Hematopoietic multipotent progenitor cell (in vitro differentiated cells): ENCODE measurements at regions not wholly inside any gene's neighbourhood (a gene's known extent, or its start where the extent isn't known, plus 50 kb on each side); places are given as distances from the start of the nearest gene placed in this dataset.
"Not testable (repeated sequence)": the region's sequence is repeated elsewhere in the genome, so short reads cannot be mapped to it uniquely, and the experiment has no call there.

Experiments
- DNase-seq, 3 donors: peaks; one replicate each; pipeline ENCODE4 v3.0.0-alpha.2; 2011 to 2015; ENCODE audit warnings: low read depth in 2 of 3, low spot score in 2 of 3

DNA sequence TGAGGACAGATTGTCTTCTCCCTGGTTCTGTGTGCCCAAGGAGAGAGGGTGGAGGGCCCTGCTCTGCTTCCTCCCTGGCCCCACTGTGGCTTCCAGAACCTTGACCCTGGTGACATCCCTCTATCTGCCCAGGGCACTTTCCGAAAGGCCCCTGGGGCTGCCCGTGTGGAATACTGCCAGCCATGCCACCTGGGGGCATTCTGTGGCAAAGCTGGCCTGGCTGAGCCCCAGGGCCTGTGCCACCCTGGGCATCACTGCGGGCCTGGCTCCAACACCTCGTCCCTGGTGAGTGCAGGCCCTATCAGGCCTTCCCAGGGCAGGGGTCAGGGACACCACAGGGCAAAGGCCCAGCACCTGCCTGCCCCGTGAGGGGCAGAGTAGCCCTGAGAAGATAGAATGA, 123.7 kb upstream of the MTLN start:
- DNase-seq, result not testable (repeated sequence)

DNA sequence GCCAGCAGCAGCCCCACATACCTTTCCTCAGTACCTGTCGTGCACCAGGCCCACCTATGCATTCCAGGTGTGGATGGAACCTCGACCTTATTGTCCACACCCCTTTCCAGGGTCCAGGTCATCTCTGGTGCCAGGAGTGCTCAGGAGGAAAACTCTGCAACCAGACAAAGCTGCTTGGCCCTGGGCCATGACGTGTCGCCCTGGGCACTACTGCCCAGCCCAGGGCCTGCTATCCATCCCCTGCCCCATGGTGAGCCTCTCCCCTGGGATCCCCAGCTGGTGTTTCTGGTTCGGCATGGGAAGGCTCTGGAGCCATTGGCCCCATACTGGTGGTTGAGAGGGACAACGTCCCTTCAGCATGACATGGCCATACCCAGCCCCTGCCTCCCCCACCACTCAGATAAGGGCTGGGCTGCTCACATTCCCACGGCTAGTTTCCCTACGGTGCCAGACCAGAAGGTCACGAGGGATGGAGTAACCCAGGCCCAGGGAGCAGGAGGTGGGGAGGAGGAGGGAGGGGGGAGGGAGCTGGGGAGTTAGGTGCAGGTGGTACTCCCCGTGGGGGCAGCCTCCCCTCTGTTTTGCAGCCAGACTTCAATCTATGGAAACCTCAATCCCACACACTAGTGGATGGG, 123.2 kb upstream of the MTLN start:
- not testable (repeated sequence) for DNase-seq

DNA sequence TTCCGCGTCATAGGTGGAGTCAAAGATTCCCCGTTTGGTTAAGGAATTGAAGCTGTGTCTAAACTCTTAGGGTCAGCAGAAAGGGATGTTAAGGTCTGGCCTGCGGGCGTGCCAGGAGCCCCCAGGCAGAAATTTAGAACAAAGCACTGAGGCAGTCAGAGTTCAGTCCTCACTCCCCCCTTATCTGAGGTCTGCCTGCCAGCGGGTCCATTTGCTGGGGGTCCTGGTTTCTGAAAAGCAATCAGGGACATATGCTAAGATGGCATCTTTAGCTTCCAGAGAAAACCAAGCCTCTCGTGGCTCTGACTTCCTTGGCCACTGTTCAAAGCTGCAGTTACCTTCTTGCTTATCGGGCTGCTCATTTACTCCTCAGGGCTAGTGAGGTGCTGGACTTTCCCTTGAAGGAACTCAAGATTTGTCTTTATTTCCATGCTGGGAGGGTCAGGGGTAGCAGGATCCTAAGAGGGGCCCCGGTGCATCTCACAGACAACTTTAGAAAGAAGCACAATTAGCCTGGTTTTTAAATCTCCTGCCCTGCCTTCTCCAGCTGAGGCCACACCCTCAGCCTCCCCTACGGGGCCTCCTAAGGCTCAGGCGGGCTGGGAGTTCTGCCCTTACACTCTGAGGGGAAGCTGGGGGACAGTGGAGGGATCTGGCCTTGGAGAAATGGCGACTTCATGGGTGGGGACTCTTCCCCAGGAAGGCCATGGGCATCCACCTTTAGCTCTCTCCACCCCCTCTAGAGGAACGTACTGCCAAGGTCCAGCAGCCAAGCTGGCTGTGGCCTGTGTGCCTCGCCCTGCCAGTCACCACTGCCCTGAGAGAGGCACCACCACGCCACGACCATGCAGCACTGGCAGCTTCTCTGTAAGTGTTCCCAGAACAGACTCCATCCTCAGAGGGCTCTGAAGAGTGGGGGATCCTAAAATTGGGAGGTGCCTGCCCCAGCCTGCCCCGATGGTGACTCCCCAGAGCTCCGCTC, 121.1 kb upstream of the MTLN start:
- DNase-seq, result not testable (repeated sequence)

DNA sequence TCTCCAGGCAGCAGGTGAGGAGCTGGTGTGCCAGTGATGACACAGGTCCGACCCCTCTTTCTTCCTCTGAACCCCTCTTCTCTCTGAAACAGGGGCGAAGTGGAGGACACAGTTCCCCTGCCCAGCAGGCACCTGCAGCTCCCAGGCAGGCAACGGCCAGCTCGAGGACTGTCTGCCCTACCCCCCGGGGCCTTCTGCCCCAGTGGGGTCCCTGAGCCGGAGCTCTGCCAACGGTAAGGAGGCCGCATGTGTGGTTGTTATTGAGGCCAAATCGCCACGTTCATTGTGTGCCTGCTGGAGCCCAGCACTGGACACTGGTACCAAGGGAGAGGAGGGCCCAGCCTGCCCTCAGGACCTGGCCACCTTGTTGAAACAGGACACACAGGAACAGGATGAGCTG, 119.3 kb upstream of the MTLN start:
- DNase-seq, result not testable (repeated sequence)

DNA sequence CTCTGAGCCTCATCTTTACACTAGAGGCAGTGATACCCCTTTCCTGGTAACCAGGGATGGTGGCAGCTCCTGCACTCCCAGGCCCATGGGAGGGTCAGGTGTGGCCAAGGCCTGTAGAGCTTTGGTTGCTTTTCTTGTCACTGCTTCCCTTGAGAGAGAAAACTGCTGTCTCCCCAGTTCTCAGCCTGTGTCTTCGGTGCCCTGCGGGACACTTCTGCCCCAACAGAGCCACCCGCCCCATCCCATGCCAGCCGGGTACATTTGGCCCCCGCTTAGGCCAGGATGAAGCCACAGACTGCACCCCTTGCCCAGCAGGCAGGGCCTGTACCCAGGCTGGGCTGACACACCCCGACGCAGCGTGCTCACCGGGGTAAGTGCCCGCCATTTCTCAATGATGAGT, 117.4 kb upstream of the MTLN start:
- DNase-seq, result not testable (repeated sequence)

DNA sequence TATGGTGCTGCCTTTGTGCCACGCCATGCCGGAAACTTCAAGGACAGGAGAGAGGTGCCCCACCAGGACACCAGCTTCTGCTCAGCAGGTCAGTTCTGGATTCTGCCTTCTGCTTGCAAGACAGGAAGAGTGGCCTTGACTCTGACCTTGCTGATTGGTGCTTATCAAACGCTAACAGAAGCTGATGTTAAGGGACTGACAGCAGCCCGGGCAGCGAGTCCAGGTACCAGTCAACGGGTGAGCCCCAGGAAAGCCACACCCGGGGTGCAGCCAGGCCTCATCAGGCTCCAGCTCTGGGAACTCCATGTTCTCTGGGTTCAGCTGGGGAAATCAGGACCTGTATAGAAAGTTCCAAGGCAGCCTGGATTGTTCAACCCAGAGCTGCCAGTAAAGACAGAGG, 116.8 kb upstream of the MTLN start:
- not testable (repeated sequence) for DNase-seq

DNA sequence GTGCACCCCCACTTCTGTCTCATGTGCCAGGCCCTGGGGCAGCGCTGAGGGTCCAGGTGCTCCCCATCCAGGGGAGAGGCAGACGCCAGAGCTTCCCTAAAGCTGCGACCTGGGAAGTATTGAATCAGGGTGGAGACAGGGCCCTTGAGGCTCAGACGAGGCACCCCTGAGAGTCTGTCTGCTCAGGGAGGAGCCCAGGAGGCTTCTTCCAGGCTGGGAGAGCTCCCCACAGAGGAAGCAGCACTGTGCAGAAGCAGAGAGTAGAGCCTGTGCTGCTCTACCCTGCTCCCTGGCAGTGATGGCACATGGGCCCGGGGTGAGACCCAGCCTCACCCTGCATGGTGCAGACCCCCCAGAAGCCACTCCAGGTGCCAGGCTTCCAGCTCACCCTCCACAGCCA, 116.3 kb upstream of the MTLN start:
- DNase-seq, result not testable (repeated sequence)

DNA sequence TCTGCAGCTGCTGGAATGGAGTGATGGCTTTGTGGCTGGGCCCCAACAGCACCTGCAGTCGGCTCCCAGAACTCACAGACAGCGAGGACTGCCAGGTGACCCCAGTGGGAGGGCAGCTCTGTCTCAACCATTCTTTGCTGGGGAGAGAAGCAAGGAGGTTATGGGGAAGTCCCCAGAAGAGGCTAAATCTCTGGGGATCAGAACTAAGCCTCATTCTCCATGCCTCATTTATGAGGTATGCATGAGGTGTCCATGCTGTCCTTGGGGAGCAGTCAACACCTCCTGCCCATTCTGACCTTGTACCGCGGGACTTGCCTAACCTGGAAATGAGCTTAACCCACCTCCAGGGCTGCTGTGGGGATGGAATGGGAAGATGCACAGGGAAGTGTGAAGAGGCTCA, 111.5 kb upstream of the MTLN start:
- not testable (repeated sequence) for DNase-seq

DNA sequence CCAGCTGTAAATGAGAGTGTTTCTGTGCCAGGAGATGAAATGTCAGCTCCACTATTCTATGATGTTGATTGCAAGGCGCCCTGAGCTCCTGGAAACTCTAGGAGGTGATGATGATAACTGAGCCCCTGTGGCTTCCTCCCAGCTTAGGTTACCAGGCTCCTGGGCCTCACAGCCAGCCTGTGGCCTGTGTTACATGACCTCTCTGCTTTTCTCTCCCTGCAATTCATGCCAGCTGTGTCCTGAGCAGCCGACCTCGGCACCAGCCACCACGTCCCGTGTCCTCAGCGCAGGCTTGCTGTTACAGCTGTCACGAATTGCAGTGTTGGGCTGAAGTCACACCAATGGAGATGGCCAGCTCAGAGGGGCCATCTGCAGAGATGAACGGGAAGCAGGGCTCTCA, 110.2 kb upstream of the MTLN start:
- DNase-seq, result not testable (repeated sequence)

DNA sequence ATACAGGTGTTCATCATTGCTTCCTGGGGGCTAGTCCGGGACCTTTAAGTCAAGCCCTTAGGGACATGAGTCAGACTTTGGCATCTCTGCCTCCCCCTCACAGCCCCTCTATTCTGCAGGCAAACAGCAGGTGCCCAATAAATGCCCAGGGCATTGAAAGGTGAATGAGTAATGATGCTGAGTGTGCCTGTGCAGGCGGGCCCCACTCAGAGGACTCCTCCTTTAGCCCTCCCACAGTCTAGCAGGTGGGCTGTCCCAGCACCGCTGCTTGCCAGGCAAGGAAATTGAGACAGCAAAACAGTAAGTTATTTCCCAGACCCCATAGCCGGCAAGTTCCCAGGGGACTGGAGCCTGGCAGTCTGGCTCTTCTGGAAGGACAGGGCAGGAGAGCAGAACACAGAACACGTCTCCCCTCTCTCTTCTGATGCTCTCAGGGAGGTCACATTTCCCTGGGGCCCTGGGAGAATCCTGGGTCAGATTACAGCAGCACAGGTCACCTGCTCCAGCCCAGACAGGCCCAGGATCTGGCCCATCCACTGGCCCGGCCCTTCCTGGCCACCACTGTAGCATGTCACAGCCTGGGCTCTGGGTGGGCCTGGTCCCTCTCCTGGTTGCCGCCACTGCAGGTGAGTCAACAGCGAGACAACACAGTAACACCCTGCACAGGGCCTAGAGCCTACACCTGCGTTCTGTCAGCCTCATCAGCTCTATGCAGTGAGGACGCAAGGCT, 108.7 kb upstream of the MTLN start:
- not testable (repeated sequence) for DNase-seq

DNA sequence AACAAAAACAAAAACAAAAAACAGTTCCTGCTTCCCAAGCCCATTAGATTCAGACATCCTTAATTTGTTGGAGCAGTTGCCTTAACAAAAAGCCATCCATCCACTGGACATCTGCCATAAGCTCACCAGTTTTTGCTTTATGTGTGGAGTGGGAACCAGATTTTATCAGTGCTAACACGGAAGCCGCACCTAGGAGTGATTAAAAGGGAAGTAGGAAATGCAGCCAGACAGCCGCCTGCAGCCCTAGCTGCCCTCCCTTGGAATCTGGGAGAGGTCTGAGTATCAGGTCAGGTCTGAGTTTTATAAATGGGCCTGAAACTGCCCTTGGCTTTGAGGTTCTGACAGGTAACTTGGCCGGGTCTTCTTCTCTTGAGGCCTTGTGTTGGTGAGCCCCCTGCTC, 106.6 kb upstream of the MTLN start:
- not testable (repeated sequence) for DNase-seq

DNA sequence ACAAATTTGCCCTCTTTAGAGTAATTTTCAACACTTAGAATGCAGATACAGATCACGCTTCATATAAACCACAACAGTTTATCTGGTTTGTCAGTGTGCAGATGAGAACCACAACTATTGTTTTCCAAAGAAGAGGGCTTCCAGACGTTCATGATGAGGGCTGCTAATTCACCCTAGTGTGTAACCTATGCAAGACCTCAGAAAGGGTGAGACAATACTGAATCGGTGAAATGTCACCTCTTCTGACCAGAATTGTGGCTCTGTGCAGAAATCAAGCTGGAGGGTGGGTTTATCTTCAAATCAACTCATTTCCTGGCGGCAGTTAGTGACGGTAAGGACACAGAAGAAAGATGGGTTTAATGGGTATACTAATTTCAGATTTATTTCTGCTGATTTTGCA, 105.0 kb upstream of the MTLN start:
- DNase-seq, result not testable (repeated sequence)

DNA sequence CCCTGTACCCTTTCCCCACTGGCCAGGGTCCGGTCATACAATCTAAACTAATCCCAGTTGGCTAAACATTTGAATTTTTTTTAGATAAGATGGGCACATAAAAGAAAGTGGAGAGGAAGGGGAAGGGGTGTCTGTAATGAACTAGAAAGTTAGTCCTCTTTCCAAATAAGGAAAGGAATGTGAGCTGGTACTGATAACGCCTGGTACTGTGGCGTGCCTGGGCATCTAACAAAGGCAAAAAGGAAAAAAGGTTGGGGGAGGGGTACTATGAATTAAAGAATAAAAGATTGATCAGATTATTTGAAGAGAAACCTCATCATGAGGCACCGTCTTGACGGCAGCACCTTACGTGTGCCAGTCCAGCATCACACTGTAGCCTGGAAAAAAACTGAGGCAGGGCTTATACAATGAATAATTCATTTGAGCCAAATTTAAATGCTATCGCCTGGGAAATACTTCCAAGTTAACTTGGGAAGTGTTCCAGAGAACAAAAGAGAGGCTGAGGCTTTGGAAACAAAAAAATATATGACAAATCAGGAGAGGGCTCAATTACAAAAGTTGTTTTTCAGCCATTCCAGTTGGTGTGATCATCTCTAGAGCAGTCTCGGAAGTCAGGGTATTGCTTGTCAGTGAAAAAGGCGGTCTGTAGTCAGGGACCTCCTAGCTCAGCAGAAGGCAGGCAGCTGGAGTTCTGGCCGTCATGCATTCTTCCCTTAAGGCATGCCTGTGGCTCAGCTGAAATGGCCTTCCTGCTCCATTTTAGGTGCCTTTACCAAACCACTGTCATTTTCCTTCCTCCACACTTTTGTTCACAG, 103.9 kb upstream of the MTLN start:
- not testable (repeated sequence) for DNase-seq

DNA sequence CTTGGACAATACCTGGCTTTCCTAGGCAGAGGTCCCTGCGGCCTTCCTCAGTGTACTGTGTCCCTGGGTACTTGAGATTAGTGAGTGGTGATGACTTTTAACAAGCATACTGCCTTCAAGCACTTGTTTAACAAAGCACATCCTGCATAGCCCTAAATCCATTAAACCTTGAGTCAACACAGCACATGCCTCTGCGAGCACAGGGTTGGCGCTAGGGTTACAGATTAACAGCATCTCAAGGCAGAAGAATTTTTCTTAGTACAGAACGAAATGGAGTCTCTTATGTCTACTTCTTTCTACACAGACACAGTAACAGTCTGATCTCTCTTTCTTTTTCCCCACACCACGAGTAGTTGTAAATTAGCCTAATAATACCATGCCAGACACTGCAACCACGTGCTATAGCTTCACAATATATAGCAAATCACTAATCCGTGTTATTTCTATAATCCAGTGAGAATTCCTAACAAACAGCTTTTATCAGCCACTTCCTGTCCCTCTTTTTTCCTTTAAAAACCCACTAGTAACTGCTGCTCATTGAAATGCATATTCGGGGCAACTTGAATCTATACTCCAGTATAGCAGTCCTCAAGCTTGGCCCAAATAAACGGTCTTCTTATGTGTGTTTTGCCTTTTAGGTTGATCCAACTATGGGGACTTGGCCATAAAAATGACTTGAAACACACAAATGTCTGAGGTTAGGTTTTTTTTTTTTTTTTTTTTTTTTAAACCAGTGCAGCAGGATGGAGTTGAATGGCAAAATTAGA, 102.9 kb upstream of the MTLN start:
- DNase-seq, result not testable (repeated sequence)

DNA sequence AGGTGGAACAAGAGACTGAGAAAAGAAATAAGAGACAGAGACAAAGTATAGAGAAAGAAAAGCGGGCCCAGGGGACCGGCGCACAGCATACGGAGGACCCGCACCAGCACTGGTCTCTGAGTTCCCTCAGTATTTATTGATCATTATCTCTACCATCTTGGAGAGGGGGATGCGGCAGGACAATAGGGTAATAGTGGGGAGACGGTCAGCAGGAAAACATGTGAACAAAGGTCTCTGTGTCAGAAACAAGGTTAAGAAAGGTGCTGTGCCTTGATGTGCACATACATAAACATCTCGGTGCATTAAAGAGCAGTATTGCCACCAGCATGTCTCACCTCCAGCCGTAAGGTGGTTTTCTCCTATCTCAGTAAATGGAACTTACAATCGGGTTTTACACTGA, 102.1 kb upstream of the MTLN start:
- DNase-seq, result not testable (repeated sequence)

DNA sequence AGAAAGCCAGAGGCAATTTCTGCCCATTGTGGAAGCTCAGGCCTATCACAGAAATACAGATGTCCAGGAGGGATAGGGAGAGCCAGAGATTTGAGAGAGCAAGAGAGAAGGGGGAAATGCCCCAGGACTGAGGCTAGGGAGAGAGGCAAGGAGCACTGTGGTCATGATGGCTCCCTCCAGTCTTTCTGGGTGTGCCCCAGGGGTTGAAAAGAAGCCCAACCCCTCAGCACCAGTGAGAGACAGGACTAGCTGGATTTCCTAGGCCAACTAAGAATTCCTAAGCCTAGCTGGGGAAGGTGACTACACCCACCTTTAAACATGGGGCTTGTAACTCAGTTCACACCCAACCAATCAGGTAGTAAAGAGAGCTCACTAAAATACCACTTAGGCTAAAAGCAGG, 100.7 kb upstream of the MTLN start:
- DNase-seq, result not testable (repeated sequence)

DNA sequence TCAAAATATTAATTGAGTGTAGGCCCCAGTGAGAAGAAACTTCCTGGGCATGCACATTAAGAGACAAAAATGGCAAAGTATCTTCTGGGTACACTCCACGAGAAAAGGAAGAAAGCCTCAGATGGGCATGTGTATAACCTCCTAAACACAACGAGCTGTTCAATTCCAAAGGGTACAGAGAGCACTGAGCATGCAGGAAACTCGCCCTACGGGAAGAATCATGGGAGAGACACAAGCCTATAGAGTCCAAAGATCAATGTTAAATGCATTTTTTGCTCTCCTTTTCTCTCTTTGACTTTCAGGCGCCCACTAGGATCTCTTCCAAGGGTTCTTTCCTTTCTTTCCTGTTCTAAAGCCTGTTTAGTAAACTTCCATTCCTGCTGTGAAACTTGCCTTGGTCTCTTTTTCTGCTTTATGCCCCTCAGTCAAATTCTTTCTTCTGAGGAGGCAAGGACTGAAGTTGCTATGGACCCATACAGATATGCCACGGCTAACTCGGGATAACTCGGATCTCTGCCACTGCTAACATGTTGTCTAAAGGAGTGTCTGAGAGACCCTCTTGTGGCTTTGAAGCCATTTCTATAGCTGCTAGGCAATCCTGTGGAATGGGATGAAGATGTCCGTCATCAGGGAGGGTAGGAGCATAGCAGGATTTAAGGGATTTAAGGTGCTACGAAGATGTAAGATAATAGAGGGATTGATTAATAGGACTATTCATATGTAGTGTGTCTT, 99.5 kb upstream of the MTLN start:
- not testable (repeated sequence) for DNase-seq

DNA sequence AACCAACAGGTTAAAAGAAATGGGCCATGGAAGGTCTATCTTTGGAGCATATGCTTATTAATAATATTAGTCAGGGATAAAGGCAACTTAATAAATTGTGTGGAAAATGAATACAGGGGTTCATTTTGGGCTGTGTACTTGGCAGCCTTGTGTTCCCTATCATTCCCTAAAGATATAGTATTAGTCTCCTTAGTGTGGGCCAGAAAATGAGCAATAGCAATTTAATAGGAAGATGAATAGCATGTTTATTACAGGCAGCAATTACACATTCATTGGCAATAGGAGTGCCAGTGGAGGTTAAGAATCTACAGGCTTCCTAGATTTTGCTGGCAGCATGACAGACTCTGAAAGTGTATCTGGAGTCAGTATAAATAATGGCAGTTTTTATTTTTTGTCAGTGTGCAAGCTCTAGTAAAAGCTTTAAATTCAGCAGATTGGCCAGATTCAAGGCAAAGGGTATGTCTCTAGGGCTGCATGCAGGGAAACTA, 98.7 kb upstream of the MTLN start:
- not testable (repeated sequence) for DNase-seq

DNA sequence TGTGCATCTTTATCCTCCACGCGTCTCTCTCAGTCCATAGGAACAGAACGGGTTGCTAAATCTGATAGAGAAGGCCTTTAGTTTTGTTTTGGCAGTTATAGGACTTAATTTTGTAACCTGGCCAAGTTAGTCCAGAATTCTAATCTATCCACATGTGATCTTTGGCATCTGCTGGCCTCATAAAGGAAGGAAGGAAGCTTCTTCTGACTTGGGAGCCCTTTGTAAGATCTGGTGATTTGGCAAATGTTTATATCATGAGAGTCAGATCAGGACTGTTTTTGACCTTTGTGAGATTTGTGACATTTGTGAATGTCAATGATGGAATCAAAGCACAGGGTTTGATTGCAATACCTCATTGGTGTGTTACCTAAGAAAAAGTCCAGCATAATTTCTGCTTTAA, 96.4 kb upstream of the MTLN start:
- DNase-seq, result not testable (repeated sequence)
